Left ventricle myocardium inferior (tissue), 1 donor: ENCODE measurements at regions not wholly inside any gene's neighbourhood (a gene's known extent, or its start where the extent isn't known, plus 50 kb on each side); places are given as distances from the start of the nearest gene placed in this dataset.

Source experiments
- DNase-seq: peaks from one replicate; pipeline ENCODE4 v3.0.0-alpha.2; 2020
- H3K27ac ChIP-seq: fragments of 200-600 bp; replicated peaks from 2 replicates; pipeline ENCODE4 v1.8.0; 2021
- H3K27me3 ChIP-seq: fragments of 200-600 bp; 2 replicates; pipeline ENCODE4 v1.8.0; 2021; ENCODE audit warnings: low read depth
- H3K36me3 ChIP-seq: fragments of 200-600 bp; 2 replicates; pipeline ENCODE4 v1.8.0; 2021
- H3K4me1 ChIP-seq: fragments of 200-600 bp; 2 replicates; pipeline ENCODE4 v1.8.0; 2021
- H3K4me3 ChIP-seq: fragments of 200-600 bp; 2 replicates; pipeline ENCODE4 v1.8.0; 2021; ENCODE audit warnings: mild to moderate bottlenecking, moderate library complexity
- H3K9me3 ChIP-seq: fragments of 200-600 bp; replicated peaks from 2 replicates; pipeline ENCODE4 v1.8.0; 2021
- CTCF ChIP-seq: fragments of 200-600 bp; IDR thresholded peaks from 2 replicates; pipeline ENCODE4 v1.8.0; 2021; ENCODE audit warnings: antibody characterized with exemption, mild to moderate bottlenecking, borderline replicate concordance
- intact Hi-C: fragments of 100-400 bp; cut with micrococcal nuclease; formaldehyde crosslinking; loops from one replicate; pipeline ENCODE4 v1.11.0; 2022
- donor health status: DM: no; HTN: yes; CAD: no; lungs with severe emphysema.

GRCh38 chr2:236970656-236971010, 115.1 kb upstream of the COPS8 start:
- no peak for TF ChIP-seq CTCF
- Histone ChIP-seq H3K4me3 (no peak overlapping the region), H3K9me3 (no peaks in the 10 kb centered on the region), H3K36me3 (no peaks in the 10 kb centered on the region), H3K27me3 (peaks cover 25% of the 10 kb centered on the region), H3K4me1 (peaks cover 14% of the 10 kb centered on the region), H3K27ac (peak overlapping the region; percentile 56)
- intact Hi-C loops = no loop called here
- DNase-seq = no peak

- Histone ChIP-seq H3K4me3 (no peak overlapping the region), H3K4me1 (peaks cover 14% of the 10 kb centered on the region), H3K36me3 (no peaks in the 10 kb centered on the region), H3K27me3 (peaks cover 26% of the 10 kb centered on the region), H3K9me3 (no peaks in the 10 kb centered on the region), H3K27ac (peak overlapping the region; percentile 56)
- intact Hi-C loops = no loop called here
- TF ChIP-seq CTCF = no peak
- no peak for DNase-seq
These were observed 114.4 kb upstream of the COPS8 start for GRCh38 chr2:236971131-236971821.

- Histone ChIP-seq H3K4me1 (peaks cover 10% of the 10 kb centered on the region), H3K4me3 (no peak overlapping the region), H3K27me3 (peaks cover 26% of the 10 kb centered on the region), H3K36me3 (no peaks in the 10 kb centered on the region), H3K27ac (peak overlapping the region; percentile 56), H3K9me3 (no peaks in the 10 kb centered on the region)
- no peak for TF ChIP-seq CTCF
- intact Hi-C loops = no loop called here
- DNase-seq = no peak
These were observed 113.7 kb upstream of the COPS8 start for GRCh38 chr2:236971919-236972381.

- Histone ChIP-seq H3K9me3 (no peaks in the 10 kb centered on the region), H3K27me3 (peaks cover 26% of the 10 kb centered on the region), H3K4me1 (peaks cover 6% of the 10 kb centered on the region), H3K4me3 (no peak overlapping the region), H3K36me3 (no peaks in the 10 kb centered on the region), H3K27ac (peak overlapping the region; percentile 56)
- no peak for TF ChIP-seq CTCF
- intact Hi-C loops = no loop called here
- peak; percentile 45 for DNase-seq
These were observed 113.0 kb upstream of the COPS8 start for GRCh38 chr2:236972491-236973342.

GRCh38 chr2:236973343-236973980, 112.2 kb upstream of the COPS8 start:
- peaks cover 26% of the 10 kb centered on the region for H3K27me3 ChIP-seq
- no peaks in the 10 kb centered on the region for H3K9me3 ChIP-seq
- no peak overlapping the region for H3K4me3 ChIP-seq
- H3K36me3 ChIP-seq = no peaks in the 10 kb centered on the region
- peak overlapping the region; percentile 56 for H3K27ac ChIP-seq
- peaks cover 6% of the 10 kb centered on the region for H3K4me1 ChIP-seq
- no peak for DNase-seq
- TF ChIP-seq CTCF = no peak
- intact Hi-C loops = no loop called here
